Body of pancreas (tissue), 4 donors: ENCODE measurements at regions not wholly inside any gene's neighbourhood (a gene's known extent, or its start where the extent isn't known, plus 50 kb on each side); places are given as distances from the start of the nearest gene placed in this dataset.

Experiments used
- CTCF ChIP-seq, 7 experiments: fragments of 450-650 bp in 4 of 7; fragments of 200-600 bp in 3 of 7; sonication (generic) in 3 of 7; IDR thresholded peaks; one replicate each; pipeline ENCODE4 v1.5.1; 2016 to 2019; ENCODE audit warnings: antibody characterized with exemption in 7 of 7
- POLR2A ChIP-seq, 3 donors: fragments of 450-650 bp; IDR thresholded peaks; one replicate each; pipeline ENCODE4 v1.6.1; 2016; ENCODE audit warnings: antibody characterized with exemption in 3 of 3, mild to moderate bottlenecking in 2 of 3

GRCh38 chr20:55561259-55561658, 444.1 kb downstream of the CBLN4 start:
- TF ChIP-seq CTCF (IDR thresholded peaks at IDR 0.05), result no peak
- no peak for TF ChIP-seq POLR2A (IDR thresholded peaks at IDR 0.05)
